GM18909 (cell line): ENCODE measurements at regions not wholly inside any gene's neighbourhood (a gene's known extent, or its start where the extent isn't known, plus 50 kb on each side); places are given as distances from the start of the nearest gene placed in this dataset.
"Not testable (repeated sequence)": the region's sequence is repeated elsewhere in the genome, so short reads cannot be mapped to it uniquely, and the experiment has no call there.

Experiments
- ATAC-seq: cut with Tn5 transposase; IDR thresholded peaks from one replicate; pipeline ENCODE4 v1.9.1; 2021; ENCODE audit warnings: mild to moderate bottlenecking; ENCODE audit not compliant: unreplicated experiment, poor library complexity

- no peak for ATAC-seq
Observed at GRCh38 chr18:39450958-39451357, 1885.4 kb upstream of the CELF4 start.

GRCh38 chr18:39449566-39449965 lies 1884.0 kb upstream of the CELF4 start:
- ATAC-seq = no peak

GRCh38 chr18:39448942-39449341 lies 1883.3 kb upstream of the CELF4 start:
- ATAC-seq = no peak

- ATAC-seq = not testable (repeated sequence)
Observed at GRCh38 chr18:39444957-39445356, 1879.4 kb upstream of the CELF4 start.

GRCh38 chr18:39441648-39442047 lies 1876.0 kb upstream of the CELF4 start:
- no peak for ATAC-seq

GRCh38 chr18:39435996-39436395 lies 1870.4 kb upstream of the CELF4 start:
- no peak for ATAC-seq

- ATAC-seq = no peak
Observed at GRCh38 chr18:39435209-39435608, 1869.6 kb upstream of the CELF4 start.

GRCh38 chr18:39434223-39434920 lies 1868.8 kb upstream of the CELF4 start:
- ATAC-seq = no peak

- ATAC-seq = no peak
Observed at GRCh38 chr18:39425172-39425850, 1859.7 kb upstream of the CELF4 start.

GRCh38 chr18:39424261-39424660 lies 1858.7 kb upstream of the CELF4 start:
- ATAC-seq = no peak

- ATAC-seq = no peak
Observed at GRCh38 chr18:39421276-39421675, 1855.7 kb upstream of the CELF4 start.

- ATAC-seq = no peak
Observed at GRCh38 chr18:39419315-39419714, 1853.7 kb upstream of the CELF4 start.

GRCh38 chr18:39415471-39415870 lies 1849.9 kb upstream of the CELF4 start:
- ATAC-seq = no peak

GRCh38 chr18:39414009-39414700 lies 1848.6 kb upstream of the CELF4 start:
- ATAC-seq = no peak

GRCh38 chr18:39406941-39407340 lies 1841.3 kb upstream of the CELF4 start:
- no peak for ATAC-seq

GRCh38 chr18:39403121-39403520 lies 1837.5 kb upstream of the CELF4 start:
- ATAC-seq = no peak

- no peak for ATAC-seq
Observed at GRCh38 chr18:39399662-39400061, 1834.1 kb upstream of the CELF4 start.

GRCh38 chr18:39396168-39396567 lies 1830.6 kb upstream of the CELF4 start:
- no peak for ATAC-seq

GRCh38 chr18:39389800-39390379 lies 1824.3 kb upstream of the CELF4 start:
- ATAC-seq = no peak

- ATAC-seq = no peak
Observed at GRCh38 chr18:39380866-39381265, 1815.3 kb upstream of the CELF4 start.

GRCh38 chr18:39380186-39380725 lies 1814.7 kb upstream of the CELF4 start:
- no peak for ATAC-seq
